ENCODE measurements at regions not wholly inside any gene's neighbourhood (a gene's known extent, or its start where the extent isn't known, plus 50 kb on each side); places are given as distances from the start of the nearest gene placed in this dataset.

DNA sequence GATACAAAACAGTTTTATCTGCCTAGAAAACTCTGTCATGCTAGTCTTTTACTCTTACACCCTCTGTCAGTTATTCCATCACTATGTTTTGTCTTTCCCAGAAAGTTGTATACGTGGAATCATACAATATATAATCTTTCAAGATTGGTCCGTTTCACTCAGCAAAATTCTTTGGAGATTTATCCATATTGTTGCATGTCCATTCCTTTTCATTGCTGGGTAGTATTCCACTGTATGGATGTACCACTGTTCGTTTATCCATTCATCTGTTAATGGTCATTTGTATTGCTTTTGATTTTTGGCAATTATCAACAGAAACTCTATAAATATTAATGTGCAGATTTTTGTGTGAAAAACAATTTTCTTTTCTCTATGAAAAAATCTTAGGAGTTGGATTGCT lies 63.1 kb downstream of the GLUD2 start:
- TF ChIP-seq CTCF (IDR thresholded peaks at IDR 0.05), result no peak
- no peak for TF ChIP-seq POLR2A (IDR thresholded peaks at IDR 0.05)
- TF ChIP-seq EP300 (IDR thresholded peaks at IDR 0.05), result no peak
- H3K4me1 ChIP-seq (ENCODE audit: insufficient read depth), result no peaks in the 10 kb centered on the region
- WGBS, 3 donors, result 49 to 58% (median 57%) methylated on average over 3 of the region's 3 CpGs
- no peaks in the 10 kb centered on the region for H3K27me3 ChIP-seq
- H3K27ac ChIP-seq, result no peak overlapping the region
- peaks cover 0 to 4% of the 10 kb centered on the region in 2 donors for H3K9me3 ChIP-seq
- intact Hi-C loops (cut with DNase I), result no loop called here
- no peak overlapping the region for H3K4me3 ChIP-seq
- DNase-seq, result no peak
- H3K36me3 ChIP-seq, result no peaks in the 10 kb centered on the region

GRCh38 chrX:121114691-121115090 lies 67.3 kb downstream of the GLUD2 start:
- Histone ChIP-seq H3K4me1 (ENCODE audit: insufficient read depth) (no peaks in the 10 kb centered on the region), H3K4me3 (no peak overlapping the region), H3K27ac (no peak overlapping the region), H3K27me3 (no peaks in the 10 kb centered on the region), H3K9me3 (peaks cover 0 to 3% of the 10 kb centered on the region in 2 donors), H3K36me3 (no peaks in the 10 kb centered on the region)
- no peak for DNase-seq
- 34 to 44% (median 41%) methylated on average over 1 of the region's 1 CpG for WGBS, 3 donors
- TF ChIP-seq EP300 (IDR thresholded peaks at IDR 0.05) (no peak), POLR2A (IDR thresholded peaks at IDR 0.05) (no peak), CTCF (IDR thresholded peaks at IDR 0.05) (no peak)
- intact Hi-C loops (cut with DNase I), result no loop called here

DNA sequence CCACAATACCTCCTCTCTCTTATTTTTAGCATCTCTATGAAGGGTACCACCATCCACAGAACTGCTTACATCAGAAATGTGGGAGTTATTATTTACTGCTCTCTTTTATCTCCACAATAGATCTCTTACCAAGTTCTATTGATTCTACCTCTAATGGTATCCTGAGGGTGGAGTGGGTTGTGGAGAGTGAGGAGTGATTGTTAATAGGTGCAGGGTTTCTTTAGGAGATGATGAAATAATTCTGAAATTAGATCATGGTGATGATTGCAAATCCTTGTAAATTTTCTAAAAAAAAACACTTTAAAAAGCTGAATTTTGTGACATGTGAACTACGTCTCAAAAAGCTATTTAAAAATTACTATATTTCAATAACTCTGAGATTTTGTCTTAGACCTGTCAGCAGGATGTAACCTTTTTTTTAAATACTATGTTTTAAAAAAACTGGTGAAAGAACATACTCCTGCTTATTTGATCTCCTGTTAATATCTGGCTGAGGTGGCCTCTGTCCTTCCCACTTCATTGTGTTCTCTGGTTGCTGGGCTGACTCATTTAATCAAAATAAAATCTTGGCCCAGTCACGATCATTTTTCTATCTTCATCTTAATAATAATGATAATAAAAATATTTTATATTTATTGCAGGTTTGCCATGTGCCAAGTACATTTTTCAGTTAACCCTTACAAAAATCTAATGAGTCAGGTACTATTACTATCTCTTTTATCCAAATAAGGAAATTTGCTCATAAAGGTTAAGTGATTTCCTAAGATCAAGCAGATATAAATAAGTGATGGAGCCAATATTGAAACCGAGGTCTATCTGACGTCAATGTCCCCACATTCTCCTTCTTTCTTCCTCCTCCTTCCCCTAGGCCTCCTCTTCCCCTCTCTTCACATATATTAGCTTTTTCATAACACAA lies 73.5 kb downstream of the GLUD2 start:
- no peaks in the 10 kb centered on the region for H3K4me1 ChIP-seq (ENCODE audit: insufficient read depth)
- no peak overlapping the region for H3K4me3 ChIP-seq
- H3K36me3 ChIP-seq, result no peaks in the 10 kb centered on the region
- TF ChIP-seq CTCF (IDR thresholded peaks at IDR 0.05) (no peak), POLR2A (IDR thresholded peaks at IDR 0.05) (no peak), EP300 (IDR thresholded peaks at IDR 0.05) (no peak)
- no peak for DNase-seq
- WGBS, 3 donors, result 63 to 73% (median 69%) methylated on average over 4 of the region's 4 CpGs
- intact Hi-C loops (cut with DNase I), result no loop called here
- no peaks in the 10 kb centered on the region for H3K9me3 ChIP-seq
- H3K27ac ChIP-seq, result no peak overlapping the region
- H3K27me3 ChIP-seq, result no peaks in the 10 kb centered on the region

GRCh38 chrX:121122332-121122731 lies 74.9 kb downstream of the GLUD2 start:
- intact Hi-C loops (cut with DNase I), result no loop called here
- WGBS, 3 donors, result 90 to 96% (median 93%) methylated on average over 3 of the region's 3 CpGs
- no peaks in the 10 kb centered on the region for H3K27me3 ChIP-seq
- no peak overlapping the region for H3K4me3 ChIP-seq
- no peak overlapping the region for H3K27ac ChIP-seq
- TF ChIP-seq EP300 (IDR thresholded peaks at IDR 0.05) (no peak), CTCF (IDR thresholded peaks at IDR 0.05) (no peak), POLR2A (IDR thresholded peaks at IDR 0.05) (no peak)
- DNase-seq, result no peak
- H3K4me1 ChIP-seq (ENCODE audit: insufficient read depth), result no peaks in the 10 kb centered on the region
- no peaks in the 10 kb centered on the region for H3K9me3 ChIP-seq
- H3K36me3 ChIP-seq, result no peaks in the 10 kb centered on the region

Data from ovary (tissue), 7 donors.